GM21528 (cell line): ENCODE measurements at regions not wholly inside any gene's neighbourhood (a gene's known extent, or its start where the extent isn't known, plus 50 kb on each side); places are given as distances from the start of the nearest gene placed in this dataset.
"Not testable (repeated sequence)": the region's sequence is repeated elsewhere in the genome, so short reads cannot be mapped to it uniquely, and the experiment has no call there.

Source experiments
- ATAC-seq: cut with Tn5 transposase; IDR thresholded peaks from one replicate; pipeline ENCODE4 v1.9.1; 2021; ENCODE audit warnings: mild to moderate bottlenecking, moderate library complexity; ENCODE audit not compliant: unreplicated experiment, low FRiP score

DNA sequence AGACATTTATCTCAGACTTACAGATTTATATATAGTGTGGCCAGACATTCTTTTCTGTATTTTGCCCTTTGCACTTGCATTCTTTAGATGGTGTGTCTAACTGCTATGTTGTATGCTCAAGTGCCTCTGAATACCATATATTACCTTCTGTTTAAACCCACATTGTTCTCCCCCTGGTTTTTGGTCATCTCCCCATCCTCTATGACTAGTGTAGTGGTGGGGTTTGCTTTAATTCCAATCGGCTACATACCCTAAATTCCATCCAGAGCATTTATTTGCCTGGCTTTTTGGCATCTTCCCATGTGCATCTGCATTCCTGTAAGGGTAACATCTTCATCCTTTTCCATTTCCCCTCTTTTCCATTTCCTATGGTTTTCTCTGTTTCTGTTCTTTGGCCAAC, 271.0 kb upstream of the SLC30A5 start:
- no peak for ATAC-seq

DNA sequence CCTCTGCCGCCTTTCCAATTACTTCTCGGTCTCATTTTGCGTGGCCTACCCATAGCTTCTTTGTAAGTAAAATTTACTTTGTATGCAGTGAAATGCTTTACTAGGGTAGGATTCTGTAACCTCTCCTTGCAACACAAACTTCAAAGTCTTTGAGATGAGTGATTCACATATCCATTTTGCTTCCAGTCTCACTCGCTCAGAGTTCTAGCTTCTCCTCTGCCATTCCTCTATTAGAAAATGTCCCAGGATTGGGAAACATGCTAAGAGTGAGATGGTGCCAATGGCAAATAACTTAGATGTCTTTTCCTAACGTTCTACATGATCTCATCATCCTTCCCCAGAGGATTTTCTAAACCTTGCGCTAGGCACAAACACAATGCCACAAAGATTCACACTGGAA, 270.5 kb upstream of the SLC30A5 start:
- no peak for ATAC-seq

DNA sequence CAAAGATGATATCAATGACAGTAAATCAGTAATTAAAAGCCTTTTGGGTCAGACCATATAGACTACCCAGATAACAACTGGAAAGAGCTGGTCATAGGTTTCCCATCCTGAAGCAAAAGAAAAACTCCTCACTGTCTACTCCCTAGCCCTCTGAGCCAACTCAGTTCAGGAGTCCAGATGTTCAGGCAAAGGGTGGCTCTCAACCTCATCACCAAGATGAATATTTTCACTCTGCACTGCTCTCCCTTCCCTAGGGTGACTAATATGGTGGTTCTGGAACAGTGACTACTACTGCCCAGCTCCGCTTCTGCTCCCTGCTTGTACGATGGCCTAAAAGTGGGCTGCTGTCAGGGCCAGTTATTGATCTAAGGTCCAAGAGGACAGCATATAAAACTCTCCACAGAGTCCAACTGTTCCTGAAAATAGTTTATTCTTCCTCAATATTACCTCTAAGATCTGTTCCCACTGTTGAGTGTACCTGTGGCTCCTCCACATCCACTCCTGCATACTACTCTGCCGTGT, 263.4 kb upstream of the SLC30A5 start:
- no peak for ATAC-seq

DNA sequence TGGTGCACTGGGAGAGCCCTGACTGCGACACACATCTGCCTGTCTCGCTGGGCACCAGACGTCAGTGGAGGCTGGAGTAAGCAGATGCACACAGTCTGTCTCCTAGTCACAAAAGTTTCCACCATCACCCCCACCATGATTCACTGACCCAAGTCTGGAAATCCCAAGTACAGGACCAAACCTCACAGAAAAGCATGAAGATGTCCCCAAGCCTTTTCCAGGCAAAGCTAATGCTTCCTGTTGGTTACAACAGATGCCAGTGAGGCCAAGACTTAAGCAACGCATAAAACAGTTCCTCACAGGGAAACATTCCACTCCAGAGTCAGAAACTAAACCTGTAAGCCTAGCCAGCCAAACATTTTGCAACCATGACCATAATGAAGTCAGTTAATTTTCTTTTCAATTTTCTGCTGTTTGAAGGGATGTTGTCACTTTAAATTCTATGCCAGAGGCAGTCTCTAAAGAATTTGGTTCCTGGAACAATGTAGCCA, 259.3 kb upstream of the SLC30A5 start:
- ATAC-seq: no peak

DNA sequence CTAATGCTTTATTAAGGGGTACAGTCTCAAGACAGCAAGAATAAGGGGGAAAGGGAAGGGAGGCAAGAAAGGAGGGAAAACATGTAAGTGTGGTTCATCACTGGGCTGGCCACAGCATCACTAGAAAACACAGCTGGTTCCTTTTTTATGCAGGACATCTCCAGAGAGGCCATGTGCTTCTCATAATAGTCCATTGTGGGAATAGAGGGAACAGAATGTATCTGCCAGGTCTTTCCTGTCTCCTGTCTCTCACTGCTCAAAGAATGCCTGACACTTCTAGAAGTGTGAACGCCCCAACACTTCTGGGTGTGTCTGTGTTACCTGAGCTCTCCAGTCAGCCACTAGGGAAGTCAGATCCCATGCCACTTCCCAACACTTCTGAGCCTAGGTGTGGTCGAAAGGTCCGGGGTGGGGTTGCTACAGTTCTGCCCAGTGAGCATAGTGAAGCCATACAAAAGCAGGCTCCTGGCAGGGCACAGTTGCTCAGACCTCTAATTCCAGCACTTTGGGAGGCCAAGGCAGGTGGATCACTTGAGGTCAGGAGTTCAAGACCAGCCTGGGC, 255.6 kb upstream of the SLC30A5 start:
- no peak for ATAC-seq

DNA sequence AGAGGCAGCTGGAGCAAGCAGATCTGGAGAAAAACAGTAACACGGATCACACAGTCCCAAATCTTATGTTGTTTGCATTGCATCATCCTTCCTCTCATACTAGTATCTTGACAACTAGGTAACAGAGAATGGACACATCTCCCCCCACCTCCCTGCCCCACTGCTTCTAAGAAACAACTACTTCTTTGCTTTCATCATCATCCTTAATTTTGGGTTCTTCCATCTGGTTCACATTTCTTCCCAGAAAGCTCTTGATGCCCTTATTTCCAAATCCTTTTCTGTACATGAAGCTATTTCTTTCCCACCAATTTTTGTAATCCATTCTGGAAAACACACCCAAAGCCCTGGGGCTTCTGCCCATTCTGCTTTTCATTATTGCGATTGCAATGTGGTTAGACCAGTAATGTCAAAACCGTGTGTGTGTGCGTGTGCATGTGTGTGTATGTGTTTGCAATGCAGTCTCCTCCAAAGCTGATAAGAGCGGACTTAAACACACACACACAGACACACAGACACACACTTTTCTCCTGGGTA, 254.7 kb upstream of the SLC30A5 start:
- ATAC-seq: no peak

DNA sequence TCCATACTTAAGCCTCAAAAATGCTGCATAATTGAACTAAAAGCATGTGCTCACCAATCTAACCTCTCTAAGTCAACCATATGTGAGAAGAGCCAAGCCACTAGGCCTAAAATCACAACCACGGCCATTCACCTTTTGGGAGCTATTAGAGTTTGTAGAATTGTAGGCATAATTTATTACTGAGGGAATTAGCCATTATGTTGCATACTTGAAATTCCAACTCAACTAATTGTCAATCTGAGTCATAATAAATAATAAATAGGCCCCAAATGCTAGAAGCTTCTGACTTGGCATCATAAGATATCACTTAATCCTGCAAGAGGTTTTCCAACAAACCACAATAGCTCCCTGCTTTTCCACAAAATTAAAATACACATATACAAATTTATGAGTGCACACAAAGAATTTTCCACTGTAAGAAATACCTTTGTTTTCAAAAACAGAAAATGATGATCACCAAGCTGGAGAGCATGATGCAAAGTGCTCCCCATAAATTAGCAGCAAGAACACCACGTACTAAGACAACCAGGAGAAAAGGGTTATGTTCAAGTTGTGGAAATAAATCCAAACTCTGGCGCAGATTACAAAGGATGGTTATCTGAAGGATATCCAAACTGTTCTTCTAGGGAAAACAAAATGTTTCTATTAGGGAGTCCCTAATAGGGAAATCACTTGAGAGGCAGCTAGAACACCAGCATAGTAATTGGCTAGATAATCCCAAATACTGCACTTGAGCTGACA, 250.0 kb upstream of the SLC30A5 start:
- ATAC-seq: no peak

DNA sequence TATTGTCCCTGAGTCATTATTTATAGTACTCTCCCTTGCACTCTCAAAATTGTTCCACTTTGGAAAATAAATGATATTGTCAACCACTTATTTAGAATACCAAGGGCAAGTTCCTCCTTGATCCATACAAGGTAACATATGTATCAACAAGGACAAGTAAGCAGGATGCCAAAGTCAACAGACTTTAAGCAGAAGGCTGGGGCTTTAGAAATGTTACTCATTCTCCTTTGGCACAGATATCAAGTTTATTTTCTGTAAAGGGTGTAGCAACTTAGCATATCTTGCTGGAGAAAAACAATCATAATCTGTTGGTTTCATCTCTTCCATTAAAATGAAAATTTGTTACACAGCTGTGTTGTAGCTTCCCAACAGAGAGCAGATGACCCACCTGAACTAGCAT, 248.7 kb upstream of the SLC30A5 start:
- ATAC-seq: no peak

DNA sequence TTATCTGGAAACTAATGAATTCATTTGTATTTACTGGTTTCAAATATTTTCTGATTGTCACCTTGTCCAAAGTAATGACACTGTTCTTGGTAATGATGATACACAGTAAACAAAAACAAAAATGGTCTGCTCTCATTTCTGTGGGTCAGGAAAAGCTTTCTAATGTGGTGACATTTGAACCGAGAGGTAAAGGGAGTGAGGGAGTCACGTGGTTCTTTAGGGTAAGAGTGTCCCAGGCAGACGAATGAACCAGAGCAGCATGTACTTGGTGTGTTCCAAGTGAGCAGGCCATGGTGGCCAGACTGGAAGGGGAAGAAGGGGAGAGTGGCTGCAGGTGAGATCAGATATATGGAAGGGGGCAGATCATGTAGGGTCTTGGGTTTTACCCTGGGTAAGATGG, 247.0 kb upstream of the SLC30A5 start:
- ATAC-seq: no peak

DNA sequence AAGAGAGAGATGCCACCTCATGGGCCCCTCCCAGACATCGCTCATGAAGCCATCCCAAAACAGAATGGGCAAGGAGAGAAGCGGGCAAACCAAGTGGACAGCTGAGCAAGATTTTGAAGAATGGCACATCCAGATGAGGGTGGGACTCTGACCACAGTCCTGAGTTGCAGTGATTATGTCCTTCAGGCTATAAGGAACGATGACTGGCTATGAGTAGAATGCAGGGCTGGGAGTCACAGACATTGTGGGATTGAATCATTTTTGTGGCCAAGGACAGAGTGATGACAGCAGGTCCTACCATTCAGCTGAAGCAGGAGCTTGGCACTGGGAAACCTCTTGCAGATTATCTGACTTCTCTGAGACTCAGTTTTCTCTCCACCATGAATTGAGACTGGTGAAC, 245.7 kb upstream of the SLC30A5 start:
- no peak for ATAC-seq

DNA sequence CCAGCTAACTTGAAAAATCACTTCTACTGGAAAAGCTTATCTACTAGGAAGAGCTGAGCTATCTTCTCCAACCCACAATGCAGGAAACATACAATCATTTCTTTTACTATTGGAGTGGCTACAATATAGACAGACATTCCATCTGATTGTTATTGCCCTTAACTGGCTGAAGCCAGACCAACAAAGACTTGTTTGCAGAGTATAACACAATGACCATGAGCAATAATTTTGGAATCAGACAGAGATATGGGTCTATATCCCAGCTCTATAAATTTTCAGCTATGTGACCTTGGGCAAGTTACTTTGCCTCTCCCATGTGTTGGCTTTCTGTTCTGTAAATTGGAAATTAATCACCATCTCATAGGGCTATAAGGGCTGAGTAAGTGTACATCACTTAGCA, 244.7 kb upstream of the SLC30A5 start:
- no peak for ATAC-seq

DNA sequence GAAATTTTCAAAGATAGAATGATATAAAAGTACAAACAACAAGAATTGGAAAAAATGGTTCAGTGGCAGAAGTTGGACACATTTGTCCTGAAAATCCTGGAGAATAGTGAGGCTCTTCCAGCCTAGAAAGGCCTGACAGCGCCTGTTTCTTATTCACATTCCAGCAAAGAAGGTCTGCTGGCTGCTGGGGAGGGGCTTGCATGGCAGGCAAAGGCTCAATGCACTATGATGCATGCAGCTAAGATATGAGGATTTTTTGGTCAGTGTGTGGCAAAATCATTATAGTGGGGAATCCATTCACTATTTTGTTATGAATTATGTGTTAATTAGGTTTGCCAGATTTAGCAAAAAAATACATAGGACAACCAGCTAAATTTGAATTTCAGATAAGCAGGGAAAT, 243.9 kb upstream of the SLC30A5 start:
- no peak for ATAC-seq

DNA sequence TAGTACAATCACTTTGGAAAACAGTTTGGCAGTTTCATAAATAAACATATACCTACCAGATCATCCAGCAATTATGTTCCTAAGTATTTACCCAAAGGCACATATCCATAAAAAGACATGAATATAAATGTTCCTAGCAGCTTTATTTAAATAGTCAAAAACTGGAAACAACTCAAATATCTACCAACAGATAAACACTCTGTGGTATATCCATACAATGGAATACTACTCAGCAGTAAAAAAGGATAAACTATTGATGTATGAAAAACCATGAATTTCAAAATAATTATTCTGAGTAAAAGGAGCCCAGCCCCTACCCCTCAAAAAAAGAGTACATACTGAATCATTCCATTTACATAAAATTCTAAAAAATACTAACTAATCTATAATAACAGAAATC, 232.7 kb upstream of the SLC30A5 start:
- ATAC-seq: no peak

DNA sequence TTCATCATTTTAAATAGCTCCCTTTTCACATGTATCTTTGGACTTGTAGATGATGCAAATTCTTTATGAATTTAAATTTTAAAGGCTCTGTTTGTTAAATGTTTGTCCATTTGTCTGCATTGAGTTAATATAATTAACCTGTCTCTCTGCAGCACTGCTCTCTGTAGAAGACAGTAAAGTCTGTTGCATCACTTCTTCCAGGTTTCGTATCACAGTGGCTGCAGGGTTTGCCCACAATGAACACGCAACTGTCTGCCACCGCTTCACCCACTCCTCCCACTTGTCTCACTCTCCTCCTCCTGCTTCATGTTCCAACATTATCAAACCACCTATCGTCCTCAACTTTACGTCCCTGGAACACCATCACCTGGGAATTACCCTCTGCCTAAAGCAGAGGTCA, 231.3 kb upstream of the SLC30A5 start:
- no peak for ATAC-seq

DNA sequence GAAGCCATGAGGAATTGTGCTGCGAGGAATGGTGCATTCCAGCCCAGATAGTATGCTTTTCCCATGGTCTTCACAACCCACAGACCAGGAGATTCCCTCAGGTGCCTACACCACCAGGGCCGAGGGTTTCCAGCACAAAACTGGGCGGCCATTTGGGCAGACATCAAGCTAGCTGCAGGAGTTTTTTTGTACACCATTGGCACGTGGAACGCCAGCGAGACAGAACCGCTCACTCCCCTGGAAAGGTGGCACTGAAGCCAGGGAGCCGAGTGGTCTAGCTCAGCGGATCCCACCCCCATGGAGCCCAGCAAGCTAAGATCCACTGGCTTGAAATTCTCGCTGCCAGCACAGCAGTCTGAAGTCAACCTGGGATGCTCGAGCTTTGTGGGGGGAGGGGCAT, 228.6 kb upstream of the SLC30A5 start:
- ATAC-seq: not testable (repeated sequence)

DNA sequence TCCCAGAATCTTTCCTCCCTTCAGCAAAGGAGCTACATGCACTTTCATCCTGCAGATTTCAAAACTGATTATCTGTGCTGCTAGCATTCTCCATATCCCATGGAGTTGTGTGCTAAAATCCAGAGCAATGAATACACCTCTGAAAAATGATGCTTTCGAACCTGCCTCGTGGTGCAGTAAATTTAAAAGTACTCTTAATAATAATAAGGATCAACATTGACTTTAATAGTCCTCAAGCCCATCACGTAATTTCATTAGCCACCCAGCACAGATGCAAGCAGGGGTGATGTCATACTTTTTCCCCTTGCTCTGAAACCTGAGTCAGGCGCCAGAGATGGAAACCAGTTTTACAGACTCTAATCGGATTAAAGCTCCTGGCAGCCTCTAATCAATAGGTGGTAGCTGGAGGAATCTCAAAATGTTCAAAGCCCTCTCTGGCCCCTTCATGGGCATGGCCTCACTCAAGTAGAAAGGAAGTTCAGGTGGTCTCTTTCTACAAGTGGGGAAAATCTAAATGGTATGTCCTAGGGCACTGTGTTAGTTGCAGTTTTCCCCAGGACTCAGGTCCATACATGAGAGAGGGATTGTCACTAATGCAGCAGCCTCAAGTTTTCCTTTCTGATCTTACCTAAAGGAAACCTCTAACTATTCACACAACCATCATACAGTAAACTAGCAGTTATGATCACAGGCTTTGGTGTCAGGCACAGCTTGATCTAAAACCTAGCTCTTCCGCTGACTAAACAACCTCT, 221.6 kb upstream of the SLC30A5 start:
- ATAC-seq: no peak

DNA sequence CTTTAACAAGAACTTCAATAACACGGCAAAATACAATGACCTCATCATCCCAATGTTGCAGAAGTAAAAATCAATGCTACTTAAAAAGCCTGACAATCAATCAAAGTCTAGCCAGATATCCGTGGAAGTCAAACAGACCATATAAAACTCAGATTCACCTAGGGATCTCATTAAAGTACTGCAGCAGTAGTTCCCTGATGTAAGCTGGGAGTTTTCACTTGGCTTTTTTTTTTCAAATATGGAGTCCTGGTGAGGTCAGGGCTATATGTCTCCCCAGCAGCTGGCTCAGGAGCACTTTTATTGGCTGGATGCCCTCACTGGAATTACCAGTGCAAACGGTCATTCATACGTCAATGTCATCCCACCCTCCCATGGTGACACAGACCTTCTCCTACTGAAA, 220.6 kb upstream of the SLC30A5 start:
- ATAC-seq: no peak

DNA sequence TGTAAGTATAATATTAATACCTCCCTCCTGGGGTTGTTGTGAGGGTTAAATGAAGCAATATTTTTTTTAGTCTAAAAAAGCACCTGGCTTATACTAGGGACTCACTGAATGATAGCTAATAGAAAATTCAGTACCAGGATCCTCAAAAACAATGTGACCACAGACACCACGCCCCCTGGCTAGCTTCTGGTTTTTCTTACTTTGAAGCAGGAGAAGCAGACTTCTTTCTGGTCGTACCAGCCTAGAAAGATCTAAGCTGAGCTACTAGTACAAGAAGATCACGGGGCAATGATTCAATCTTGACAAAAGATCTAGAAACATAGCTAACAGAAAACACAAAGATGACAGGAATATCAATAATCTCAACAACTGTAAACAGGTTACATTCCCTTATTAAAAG, 218.5 kb upstream of the SLC30A5 start:
- no peak for ATAC-seq

DNA sequence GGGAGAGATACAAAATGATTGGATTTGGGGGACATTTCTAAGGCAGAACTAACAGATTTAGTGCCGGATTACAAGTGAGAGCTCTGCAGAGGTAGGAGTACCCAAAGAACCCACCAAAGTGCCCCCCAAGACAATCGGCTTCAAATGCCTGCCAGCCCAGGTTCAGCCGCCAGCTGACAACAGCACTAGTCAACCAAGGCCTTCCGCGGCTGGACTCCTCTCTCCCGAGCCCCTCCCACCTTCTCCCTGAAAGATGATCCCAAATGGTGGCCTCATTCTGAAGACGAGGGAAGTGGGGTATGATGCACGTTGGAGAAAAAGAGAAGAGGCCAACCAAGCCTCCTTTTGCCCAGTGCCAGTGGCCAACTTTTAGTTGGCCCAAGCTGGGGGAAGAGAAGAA, 210.4 kb upstream of the SLC30A5 start:
- ATAC-seq: no peak

DNA sequence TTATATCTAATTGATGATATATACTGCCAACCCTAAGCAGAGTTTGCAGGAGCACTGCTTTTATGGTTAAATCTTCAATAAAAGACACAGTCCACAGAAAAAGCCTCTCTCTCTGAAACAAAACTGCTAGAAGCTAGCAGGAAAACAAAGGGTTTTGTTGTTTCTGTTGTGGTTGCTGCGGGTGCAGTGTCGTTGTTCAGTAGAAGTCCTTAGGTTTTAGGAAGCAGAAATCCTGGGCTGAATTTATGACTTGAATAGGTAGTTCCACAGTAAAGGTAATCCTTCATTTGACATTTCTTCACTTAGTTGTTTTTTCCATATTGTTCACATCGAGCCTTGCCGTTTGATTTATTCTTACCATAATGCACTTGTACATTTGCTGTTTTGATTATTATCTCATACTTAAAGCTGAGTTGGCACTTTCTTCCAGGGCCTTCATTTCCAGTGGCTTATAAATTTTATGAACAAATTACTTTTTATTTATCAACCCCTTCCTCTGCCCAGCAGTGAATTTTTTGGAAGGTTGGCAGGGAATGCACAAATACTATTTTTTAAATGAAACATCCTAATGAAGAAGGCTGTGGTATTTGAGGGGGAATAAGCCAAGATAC, 209.6 kb upstream of the SLC30A5 start:
- no peak for ATAC-seq

DNA sequence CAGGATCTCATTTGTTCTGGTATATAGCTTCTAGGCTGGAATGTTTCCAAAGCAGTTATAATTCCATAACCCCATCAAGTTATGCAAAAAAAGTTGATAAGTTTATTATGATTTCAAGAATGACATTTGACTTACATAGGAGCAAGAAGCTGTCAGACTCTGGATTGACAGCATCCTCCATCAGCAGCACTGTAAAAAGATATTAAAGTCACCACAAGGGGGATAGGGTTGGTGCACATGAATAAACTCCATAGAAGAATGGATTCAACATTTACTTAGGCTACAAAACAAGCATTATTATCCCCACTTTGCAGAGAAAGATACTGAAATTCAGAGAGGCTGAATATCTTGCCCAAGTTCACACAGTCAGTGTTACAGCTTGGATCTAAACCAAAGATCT, 208.9 kb upstream of the SLC30A5 start:
- ATAC-seq: no peak
